GM12865 (cell line): ENCODE measurements at regions not wholly inside any gene's neighbourhood (a gene's known extent, or its start where the extent isn't known, plus 50 kb on each side); places are given as distances from the start of the nearest gene placed in this dataset.

Experiments
- DNase-seq: peaks from one replicate; pipeline ENCODE4 v3.0.0; 2010; ENCODE audit warnings: low read depth
- H3K4me3 ChIP-seq: 2 replicates; pipeline ENCODE4 v1.5.1; 2011; ENCODE audit warnings: mild to moderate bottlenecking, low read depth, low read length, control low read depth
- TF ChIP-seq, protein P1 (sequence below): IDR thresholded peaks from 2 replicates; pipeline ENCODE4 v1.5.1; 2011; ENCODE audit warnings: low read length, control low read depth, low read depth, inconsistent platforms; ENCODE audit not compliant: insufficient read depth; ENCODE audit errors: missing control alignments

DNA sequence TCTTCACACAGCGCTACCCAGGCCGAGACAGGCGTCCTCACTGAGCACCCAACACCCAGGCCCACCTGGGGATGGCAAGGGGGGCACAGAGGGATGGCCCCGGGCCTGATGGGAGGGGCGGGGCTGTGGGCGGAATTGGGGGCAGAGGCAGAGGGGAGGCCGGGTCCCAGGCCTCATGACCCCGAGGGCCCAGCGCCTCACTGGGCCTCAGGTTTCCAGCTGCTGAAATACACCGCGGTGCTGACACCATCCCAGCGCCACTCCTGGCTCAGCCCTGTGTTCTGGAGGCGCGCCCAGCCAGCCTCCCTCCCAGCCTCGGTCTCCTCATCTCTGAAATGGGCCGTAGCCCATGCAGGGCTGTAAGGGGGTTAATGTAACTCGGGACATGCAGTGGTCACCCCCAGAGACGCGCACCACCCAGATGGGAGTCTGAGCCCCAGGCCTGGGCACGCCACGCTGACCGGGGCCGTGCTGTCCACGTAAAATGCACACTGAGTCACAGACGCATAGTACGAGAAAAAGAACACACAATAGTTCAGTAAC, 82.3 kb downstream of the UNCX start:
- no peak overlapping the region for H3K4me3 ChIP-seq
- no peak for DNase-seq
- TF ChIP-seq, protein P1, sequence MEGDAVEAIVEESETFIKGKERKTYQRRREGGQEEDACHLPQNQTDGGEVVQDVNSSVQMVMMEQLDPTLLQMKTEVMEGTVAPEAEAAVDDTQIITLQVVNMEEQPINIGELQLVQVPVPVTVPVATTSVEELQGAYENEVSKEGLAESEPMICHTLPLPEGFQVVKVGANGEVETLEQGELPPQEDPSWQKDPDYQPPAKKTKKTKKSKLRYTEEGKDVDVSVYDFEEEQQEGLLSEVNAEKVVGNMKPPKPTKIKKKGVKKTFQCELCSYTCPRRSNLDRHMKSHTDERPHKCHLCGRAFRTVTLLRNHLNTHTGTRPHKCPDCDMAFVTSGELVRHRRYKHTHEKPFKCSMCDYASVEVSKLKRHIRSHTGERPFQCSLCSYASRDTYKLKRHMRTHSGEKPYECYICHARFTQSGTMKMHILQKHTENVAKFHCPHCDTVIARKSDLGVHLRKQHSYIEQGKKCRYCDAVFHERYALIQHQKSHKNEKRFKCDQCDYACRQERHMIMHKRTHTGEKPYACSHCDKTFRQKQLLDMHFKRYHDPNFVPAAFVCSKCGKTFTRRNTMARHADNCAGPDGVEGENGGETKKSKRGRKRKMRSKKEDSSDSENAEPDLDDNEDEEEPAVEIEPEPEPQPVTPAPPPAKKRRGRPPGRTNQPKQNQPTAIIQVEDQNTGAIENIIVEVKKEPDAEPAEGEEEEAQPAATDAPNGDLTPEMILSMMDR = no peak

DNA sequence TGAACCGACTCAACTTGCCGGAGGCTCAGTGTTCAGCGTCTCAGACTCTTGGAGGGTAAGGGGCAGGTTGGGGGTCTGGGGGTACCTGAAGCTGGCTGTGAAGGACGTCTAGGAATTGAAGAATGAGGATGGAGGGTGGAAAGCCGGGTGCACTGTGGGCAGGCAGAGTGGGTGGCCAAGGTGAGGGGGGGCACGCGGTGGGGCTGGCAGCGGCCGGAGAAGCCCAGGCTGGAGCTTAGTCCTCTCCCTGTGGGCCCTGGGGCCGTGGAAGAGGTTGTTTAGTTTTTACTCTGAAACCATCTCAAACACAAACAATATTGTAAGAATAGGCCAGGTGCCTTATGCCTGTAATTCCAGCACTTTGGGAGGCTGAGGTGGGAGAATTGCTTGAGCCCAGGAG, 83.4 kb downstream of the UNCX start:
- TF ChIP-seq, protein P1 = no peak
- DNase-seq = no peak
- H3K4me3 ChIP-seq = no peak overlapping the region

DNA sequence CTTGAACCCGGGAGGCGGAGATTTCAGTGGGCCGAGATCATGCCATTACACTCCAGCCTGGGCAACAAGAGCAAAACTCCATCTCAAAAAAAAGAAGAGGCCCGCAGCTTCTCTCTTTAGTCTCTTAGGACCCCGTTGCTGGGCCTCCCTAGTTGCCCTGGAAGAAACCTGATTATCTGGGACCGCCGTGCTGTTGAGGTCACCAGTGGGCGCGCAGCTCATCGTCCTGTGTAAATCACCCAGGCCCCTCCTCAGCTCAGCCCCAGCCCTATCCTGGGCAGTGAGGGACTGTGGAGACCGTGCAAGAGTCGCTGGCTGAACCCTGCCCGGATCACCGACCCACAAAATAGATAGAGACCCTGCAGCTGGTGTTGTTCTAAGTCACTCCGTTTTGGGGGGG, 85.0 kb downstream of the UNCX start:
- H3K4me3 ChIP-seq = no peak overlapping the region
- DNase-seq = no peak
- TF ChIP-seq, protein P1 = no peak

DNA sequence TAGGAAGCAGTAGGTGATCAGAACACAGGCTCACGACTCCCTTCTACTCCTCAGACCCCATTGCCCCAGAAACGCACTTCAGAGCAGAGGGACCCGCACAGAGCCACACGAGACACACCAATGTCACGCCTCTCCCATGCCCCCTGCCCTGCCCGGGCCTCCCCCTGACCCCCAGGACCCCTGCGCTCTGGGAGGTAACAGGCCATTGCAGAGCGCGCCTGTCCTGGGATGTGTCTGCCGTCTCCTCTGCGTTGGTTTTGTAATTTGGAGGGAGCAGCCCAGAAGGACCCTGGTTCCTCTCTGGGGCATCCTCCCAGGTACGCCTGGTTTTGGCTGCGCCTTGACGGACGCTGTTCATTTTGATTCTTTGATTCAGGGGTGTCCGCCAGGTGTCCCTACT, 85.4 kb downstream of the UNCX start:
- no peak for DNase-seq
- no peak overlapping the region for H3K4me3 ChIP-seq
- TF ChIP-seq, protein P1 = no peak

DNA sequence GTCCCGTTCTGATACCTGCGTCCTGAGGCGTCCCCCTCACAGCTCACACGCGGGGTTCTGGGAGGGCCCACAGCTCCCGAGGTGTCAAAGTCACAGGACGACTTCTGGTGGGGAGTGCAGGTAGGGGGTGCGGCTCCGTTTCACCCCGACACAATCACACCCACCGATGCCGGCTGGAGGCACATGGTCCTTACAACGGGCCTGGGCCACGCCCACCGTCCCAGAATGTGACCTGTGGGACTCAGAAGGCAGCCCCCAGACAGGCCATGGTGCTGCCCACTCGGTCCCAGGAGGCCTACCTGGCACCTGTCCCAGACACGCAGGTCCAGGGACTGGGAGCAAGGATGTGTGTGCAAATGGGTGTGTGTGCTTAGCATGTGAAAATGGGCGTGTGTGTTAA, 86.0 kb downstream of the UNCX start:
- DNase-seq = no peak
- TF ChIP-seq, protein P1 = no peak
- no peak overlapping the region for H3K4me3 ChIP-seq

DNA sequence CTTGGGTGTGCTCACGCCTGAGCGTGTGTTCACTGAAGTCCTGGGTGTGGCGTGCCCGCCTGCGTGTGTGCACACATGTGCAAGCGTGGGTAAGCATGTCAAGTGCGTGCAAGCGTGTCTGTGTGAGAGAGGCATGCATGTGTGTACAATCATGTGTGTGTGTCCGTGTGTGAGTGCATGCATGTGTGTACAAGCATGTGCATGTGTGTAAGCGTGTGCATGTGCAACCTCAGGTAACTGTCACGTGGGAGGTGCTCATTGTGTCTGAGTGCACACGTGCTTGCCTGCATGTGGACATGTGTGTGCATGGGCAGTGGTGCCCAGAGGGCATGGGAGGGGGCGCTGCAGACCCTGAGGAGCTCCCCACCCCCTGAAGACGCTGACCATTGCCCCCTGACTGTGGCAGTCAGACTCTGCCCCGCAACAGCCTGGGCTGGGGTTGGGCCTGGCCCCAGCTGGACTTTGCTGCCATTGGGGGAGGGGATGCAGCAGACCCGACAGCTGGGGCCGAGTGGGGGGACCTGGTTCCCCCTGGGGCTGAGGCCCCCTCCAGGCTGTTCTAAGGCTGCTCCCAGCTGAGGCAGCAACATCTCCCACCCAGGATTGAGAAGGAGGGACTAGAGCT, 88.1 kb downstream of the UNCX start:
- DNase-seq = no peak
- TF ChIP-seq, protein P1 = no peak
- no peak overlapping the region for H3K4me3 ChIP-seq
